H54 (cell line): ENCODE measurements at regions not wholly inside any gene's neighbourhood (a gene's known extent, or its start where the extent isn't known, plus 50 kb on each side); places are given as distances from the start of the nearest gene placed in this dataset.
"Not testable (repeated sequence)": the region's sequence is repeated elsewhere in the genome, so short reads cannot be mapped to it uniquely, and the experiment has no call there.

Experiments
- DNase-seq: peaks from one replicate; pipeline ENCODE4 v3.0.0; 2011; ENCODE audit warnings: low spot score, mixed read lengths; ENCODE audit not compliant: insufficient read length
- FAIRE-seq: peaks from 3 replicates; lab custom pipeline; 2011; peaks lifted over from hg19 to GRCh38; lab: Jason Lieb, UNC
- POLR2A ChIP-seq: IDR thresholded peaks from 2 replicates; pipeline ENCODE4 v1.6.1; 2011; ENCODE audit warnings: low read depth, mild to moderate bottlenecking, low read length

DNA sequence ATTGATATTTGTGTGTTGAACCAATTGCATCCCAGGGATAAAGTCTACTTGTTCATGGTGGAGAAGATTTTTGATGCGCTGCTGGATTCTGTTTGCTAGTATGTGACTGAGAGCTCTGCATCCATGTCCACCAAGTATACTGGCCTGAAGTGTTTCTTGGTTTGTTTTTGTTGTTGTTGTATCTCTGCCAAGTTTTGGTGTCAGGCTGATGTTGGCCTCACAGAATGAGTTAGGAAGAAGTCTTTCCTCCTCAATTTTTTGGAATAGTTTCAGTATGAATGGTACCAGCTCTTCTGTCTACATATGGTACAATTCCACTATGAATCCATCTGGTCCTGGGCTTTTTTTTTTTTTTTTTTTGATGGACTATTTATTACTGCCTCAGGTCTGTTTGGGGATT, 50.9 kb upstream of the OSTN start:
- DNase-seq: no peak
- TF ChIP-seq POLR2A: no peak
- FAIRE-seq: peak; percentile 85

DNA sequence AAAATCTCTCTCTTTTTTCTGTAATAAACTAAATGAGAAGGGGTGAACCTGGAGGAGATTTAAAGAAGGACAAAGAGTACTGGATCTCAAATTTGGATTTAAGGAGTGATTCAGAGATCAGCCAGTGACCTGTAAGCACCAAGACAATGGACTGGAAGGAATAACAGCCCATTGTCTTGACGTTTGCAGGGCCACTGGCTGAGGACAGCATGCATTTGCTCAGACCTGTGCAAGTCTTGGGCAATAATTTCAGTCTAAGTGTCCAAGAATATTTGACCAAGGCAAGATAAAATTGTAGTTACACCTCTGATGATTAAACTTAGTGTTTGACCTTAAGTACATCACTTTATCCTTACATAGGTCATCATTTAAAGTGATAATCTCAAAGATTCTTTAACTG, 55.8 kb upstream of the OSTN start:
- DNase-seq (no peak), FAIRE-seq (peak; percentile 93)
- TF ChIP-seq POLR2A: no peak

DNA sequence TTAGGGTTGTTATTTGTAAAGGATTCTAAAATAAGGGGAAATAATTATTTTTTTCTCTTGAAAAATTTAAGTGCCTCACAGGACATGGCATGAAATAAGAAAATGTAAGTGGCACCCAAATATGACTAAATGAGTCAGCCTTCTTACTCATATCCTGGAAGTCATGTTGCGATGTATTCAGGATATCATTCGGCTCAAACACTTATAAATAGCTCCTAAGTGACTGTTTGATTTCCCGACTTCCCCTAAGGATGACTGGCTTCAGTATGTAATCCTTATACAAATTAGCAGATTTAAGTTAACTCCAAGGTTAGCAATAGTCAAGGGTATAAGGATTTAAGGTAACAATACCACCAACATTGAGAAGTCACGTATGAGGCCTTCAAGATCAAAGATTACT, 57.3 kb upstream of the OSTN start:
- FAIRE-seq (peak; percentile 99), DNase-seq (peak; percentile 40)
- TF ChIP-seq POLR2A: no peak

DNA sequence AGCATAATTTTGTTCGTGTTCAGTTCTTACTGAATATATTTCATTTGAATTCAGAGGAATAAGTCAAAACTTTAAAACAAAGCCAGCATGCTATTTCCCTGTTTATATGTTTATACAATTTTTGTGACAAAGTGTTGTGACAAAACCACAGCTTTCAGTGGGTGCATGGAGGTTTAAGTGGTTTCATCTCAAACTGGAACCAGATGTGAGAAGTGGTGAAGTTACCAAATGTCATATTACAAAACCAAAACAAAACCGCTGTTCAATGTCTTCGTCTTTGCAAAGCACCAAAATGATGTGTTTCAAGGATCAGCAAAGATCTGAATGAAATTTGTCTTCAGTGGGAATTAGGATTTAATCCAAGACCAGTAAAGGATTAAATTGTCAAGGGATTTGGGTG, 59.3 kb upstream of the OSTN start:
- DNase-seq (no peak), FAIRE-seq (no peak)
- no peak for TF ChIP-seq POLR2A

GRCh38 chr3:191138937-191139336, 60.1 kb upstream of the OSTN start:
- FAIRE-seq: no peak
- no peak for TF ChIP-seq POLR2A
- no peak for DNase-seq

DNA sequence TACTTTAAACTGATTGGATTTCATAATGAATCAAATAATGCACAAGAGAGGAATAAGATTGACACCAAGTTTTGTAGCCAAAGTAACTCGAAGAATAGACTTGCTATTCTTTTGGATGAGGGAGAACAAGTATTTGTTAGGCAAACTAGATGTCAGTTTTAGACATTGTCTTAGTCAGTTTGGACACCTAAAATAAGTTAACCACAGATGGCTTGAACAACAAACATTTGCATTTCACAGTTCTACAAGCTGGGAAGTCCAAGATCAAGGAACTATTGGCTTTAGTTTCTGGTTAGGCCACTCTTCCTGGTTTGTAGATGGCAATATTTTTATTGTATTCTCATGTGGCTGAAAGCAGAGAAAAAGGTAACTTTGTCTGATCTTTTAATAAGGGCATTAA, 61.3 kb upstream of the OSTN start:
- no peak for TF ChIP-seq POLR2A
- peak; percentile 48 for FAIRE-seq
- DNase-seq: no peak

- no peak for DNase-seq
- FAIRE-seq: peak; percentile 88
- no peak for TF ChIP-seq POLR2A
Measured at GRCh38 chr3:191136347-191136746, 62.7 kb upstream of the OSTN start.

- peak; percentile 33 for FAIRE-seq
Measured at GRCh38 chr3:191135175-191135574, 63.9 kb upstream of the OSTN start.

GRCh38 chr3:191133359-191133758, 65.7 kb upstream of the OSTN start:
- no peak for TF ChIP-seq POLR2A
- FAIRE-seq (no peak), DNase-seq (no peak)

More at GRCh38 chr3:191135175-191135574, 63.9 kb upstream of the OSTN start:
- DNase-seq: no peak
- TF ChIP-seq POLR2A: no peak

DNA sequence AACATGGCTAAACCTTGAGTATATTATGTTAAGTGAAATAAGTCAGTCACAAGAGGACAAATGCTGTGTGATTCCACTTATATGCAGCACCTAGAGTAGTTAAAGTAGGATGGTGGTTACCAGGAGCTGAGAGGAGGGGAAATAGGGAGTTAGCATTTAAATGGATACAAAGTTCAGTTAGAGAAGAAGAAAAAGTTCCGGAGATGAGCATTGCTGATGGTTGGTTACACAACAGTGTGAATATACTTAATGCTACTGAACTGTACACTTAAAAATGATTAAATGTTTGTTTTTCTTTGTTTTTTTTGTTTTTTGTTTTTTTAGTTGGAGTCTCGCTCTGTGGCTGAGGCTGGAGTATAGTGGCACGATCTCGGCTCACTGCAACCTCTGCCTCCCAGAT, 67.7 kb upstream of the OSTN start:
- TF ChIP-seq POLR2A: no peak
- DNase-seq (no peak), FAIRE-seq (peak; percentile 60)

DNA sequence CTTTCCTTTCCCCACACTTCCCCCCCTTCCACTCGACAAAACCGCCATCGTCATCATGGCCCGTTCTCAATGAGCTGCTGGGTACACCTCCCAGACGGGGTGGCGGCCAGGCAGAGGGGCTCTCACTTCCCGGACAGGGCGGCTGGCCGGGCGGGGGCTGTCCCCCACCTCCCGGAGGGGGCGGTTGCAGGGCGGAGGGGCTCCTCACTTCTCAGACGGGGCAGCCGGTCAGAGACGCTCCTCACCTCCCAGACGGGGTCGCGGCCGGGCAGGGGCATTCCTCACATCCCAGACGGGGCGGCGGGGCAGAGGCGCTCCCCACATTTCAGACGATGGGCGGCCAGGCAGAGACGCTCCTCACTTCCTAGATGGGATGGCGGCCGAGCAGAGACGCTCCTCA, 74.2 kb upstream of the OSTN start:
- not testable (repeated sequence) for FAIRE-seq, DNase-seq

GRCh38 chr3:191123946-191124345, 75.1 kb upstream of the OSTN start:
- peak; percentile 36 for FAIRE-seq
- no peak for DNase-seq
- TF ChIP-seq POLR2A: no peak

DNA sequence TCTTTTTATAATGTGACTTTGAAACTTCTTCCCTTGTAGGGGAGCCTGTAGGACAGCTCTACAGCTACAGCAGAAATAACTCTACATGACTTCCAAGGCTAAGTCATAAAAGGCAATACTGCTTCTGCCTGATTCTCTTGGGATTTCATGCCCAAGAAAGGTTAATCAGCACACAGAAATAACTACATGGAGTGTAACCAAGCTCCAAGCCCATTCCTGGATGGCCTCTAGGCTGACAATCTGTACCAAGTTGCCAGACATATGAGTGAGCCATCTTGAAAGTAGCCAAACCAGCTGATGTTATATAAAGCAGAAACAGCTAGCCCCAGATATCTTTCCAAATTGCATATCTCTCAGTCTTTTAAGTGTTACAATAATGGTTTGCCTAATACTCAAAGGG, 75.8 kb upstream of the OSTN start:
- no peak for TF ChIP-seq POLR2A
- no peak for FAIRE-seq
- DNase-seq: no peak

DNA sequence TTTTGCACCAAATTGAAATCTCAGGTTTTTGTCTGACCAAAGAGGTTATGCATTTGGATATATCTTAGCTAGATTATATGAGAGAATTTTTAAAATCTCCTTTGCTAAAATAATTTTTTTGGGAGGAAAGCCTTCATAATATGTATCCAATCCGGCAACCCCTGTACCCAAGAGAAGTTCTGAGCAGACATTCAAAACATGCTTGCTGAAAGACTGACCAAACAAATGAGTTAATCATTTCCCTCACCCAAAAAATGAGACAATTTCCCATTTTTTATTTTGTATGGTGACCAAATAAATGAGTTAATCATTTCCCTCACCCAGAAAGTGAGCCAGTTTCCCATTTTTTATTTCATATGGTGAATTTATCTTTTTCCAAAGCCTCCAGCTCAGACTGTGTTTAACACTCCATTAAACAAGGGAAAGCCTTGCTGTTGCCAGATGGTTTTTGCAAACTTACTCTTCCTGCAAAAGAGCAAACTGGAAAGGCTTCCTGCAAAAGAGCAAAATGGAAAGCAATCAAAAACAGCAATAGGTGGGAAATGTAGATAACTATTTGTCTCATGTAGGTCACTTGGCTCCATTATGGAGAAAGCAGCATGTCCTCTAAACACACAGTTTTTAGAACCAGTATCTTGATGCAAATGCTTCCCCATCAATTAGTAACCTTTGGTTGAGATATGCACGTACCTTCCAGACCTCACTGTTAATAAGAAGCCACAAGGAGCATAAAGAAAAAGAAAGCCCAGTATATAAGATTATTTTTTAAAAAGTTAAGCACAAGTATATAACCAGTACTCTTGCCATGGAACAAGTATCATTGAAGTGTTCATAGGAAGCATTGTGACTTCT, 78.4 kb upstream of the OSTN start:
- no peak for FAIRE-seq
- no peak for DNase-seq
- TF ChIP-seq POLR2A: no peak
